Smooth muscle cell (in vitro differentiated cells): ENCODE measurements at regions not wholly inside any gene's neighbourhood (a gene's known extent, or its start where the extent isn't known, plus 50 kb on each side); places are given as distances from the start of the nearest gene placed in this dataset.

ENCODE experiments used
- DNase-seq: peaks from one replicate; lab custom pipeline; 2025; ENCODE audit not compliant: unreplicated experiment; lab: John Stamatoyannopoulos, UW
- H2AFZ ChIP-seq: fragments of 200-600 bp; sonication (generic); 2 replicates; pipeline ENCODE4 v1.6.0; 2016; ENCODE audit warnings: antibody characterized with exemption, low read depth, mild to moderate bottlenecking
- H3F3A ChIP-seq: fragments of 200-600 bp; sonication (generic); 2 replicates; pipeline ENCODE4 v1.6.0; 2017; ENCODE audit warnings: antibody characterized with exemption, low read depth
- H3K27ac ChIP-seq: fragments of 200-600 bp; sonication (generic); 2 replicates; pipeline ENCODE4 v1.5.1; 2016; ENCODE audit warnings: low read depth, mild to moderate bottlenecking
- H3K27me3 ChIP-seq: fragments of 200-600 bp; sonication (generic); 2 replicates; pipeline ENCODE4 v1.6.1; 2016; ENCODE audit warnings: low read depth, mild to moderate bottlenecking
- H3K36me3 ChIP-seq: fragments of 200-600 bp; sonication (generic); 2 replicates; pipeline ENCODE4 v1.5.1; 2016; ENCODE audit warnings: low read depth
- H3K4me1 ChIP-seq: fragments of 200-600 bp; sonication (generic); 2 replicates; pipeline ENCODE4 v1.5.1; 2016; ENCODE audit warnings: low read depth
- H3K4me2 ChIP-seq: fragments of 200-600 bp; sonication (generic); 2 replicates; pipeline ENCODE4 v1.6.0; 2016; ENCODE audit warnings: mild to moderate bottlenecking
- H3K4me3 ChIP-seq: fragments of 200-600 bp; sonication (generic); 2 replicates; pipeline ENCODE4 v1.5.1; 2016; ENCODE audit warnings: mild to moderate bottlenecking
- H3K79me2 ChIP-seq: fragments of 200-600 bp; sonication (generic); 2 replicates; pipeline ENCODE4 v1.6.0; 2016; ENCODE audit warnings: low read depth, mild to moderate bottlenecking
- H3K9ac ChIP-seq: fragments of 200-600 bp; sonication (generic); 2 replicates; pipeline ENCODE4 v1.6.0; 2016; ENCODE audit warnings: low read depth
- H3K9me3 ChIP-seq: fragments of 200-600 bp; sonication (generic); replicated peaks from 2 replicates; pipeline ENCODE4 v1.5.1; 2016; ENCODE audit warnings: low read depth
- H4K20me1 ChIP-seq: fragments of 200-600 bp; sonication (generic); 2 replicates; pipeline ENCODE4 v1.6.0; 2016; ENCODE audit warnings: low read depth
- CTCF ChIP-seq: fragments of 200-600 bp; sonication (generic); IDR thresholded peaks from 2 replicates; pipeline ENCODE4 v1.5.1; 2017; ENCODE audit warnings: borderline replicate concordance, mild to moderate bottlenecking, antibody characterized with exemption; ENCODE audit not compliant: insufficient read depth, poor library complexity, severe bottlenecking
- WGBS: methylation state at CpG from one replicate; pipeline ENCODE4 v1.1.7; 2016; ENCODE audit warnings: low lambda C conversion rate; 5-methylcytosine and 5-hydroxymethylcytosine counted together

- WGBS, result 86% methylated on average over 1 of the region's 1 CpG
- Histone ChIP-seq H2AFZ (no peak overlapping the region), H3F3A (no peaks in the 10 kb centered on the region), H3K9me3 (no peaks in the 10 kb centered on the region), H3K79me2 (no peaks in the 10 kb centered on the region), H3K9ac (no peak overlapping the region), H3K36me3 (no peaks in the 10 kb centered on the region), H3K27ac (peak overlapping the region; percentile 83), H3K4me1 (no peaks in the 10 kb centered on the region), H3K4me3 (no peak overlapping the region), H3K27me3 (no peaks in the 10 kb centered on the region), H4K20me1 (no peaks in the 10 kb centered on the region), H3K4me2 (no peak overlapping the region)
- no peak for DNase-seq
- no peak for TF ChIP-seq CTCF
Observed at GRCh38 chr13:85652491-85652890, 146.7 kb downstream of the SLITRK6 start.

DNA sequence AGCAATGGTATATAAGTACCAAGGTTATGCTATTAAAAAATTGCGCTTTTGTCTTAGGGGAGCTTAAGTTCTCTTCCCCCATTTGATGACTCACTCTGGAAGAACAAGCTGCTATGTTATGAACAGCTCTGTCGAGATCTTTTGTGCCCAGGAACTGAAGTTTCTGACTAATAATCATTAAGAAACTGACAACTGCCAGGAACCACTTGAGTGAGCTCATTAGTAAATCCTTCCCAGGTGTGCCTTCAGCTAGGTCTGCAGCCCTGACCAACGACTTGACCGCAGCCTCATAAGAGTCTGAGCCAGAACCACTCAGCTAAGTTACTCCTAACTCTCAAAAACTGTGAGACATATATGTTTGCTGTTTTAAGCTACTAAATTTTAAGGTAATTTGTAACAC, 147.8 kb downstream of the SLITRK6 start:
- H3K27me3 ChIP-seq, result no peaks in the 10 kb centered on the region
- H4K20me1 ChIP-seq, result no peaks in the 10 kb centered on the region
- no peaks in the 10 kb centered on the region for H3K36me3 ChIP-seq
- peak overlapping the region; percentile 83 for H3K27ac ChIP-seq
- H3K9me3 ChIP-seq, result no peaks in the 10 kb centered on the region
- no peak for TF ChIP-seq CTCF
- no peak overlapping the region for H2AFZ ChIP-seq
- no peaks in the 10 kb centered on the region for H3F3A ChIP-seq
- no peak overlapping the region for H3K4me2 ChIP-seq
- no peak overlapping the region for H3K9ac ChIP-seq
- DNase-seq, result no peak
- WGBS, result 48% methylated on average over 4 of the region's 4 CpGs
- H3K79me2 ChIP-seq, result no peaks in the 10 kb centered on the region
- no peaks in the 10 kb centered on the region for H3K4me1 ChIP-seq
- no peak overlapping the region for H3K4me3 ChIP-seq

GRCh38 chr13:85650613-85651012, 148.6 kb downstream of the SLITRK6 start:
- Histone ChIP-seq H2AFZ (no peak overlapping the region), H3K79me2 (no peaks in the 10 kb centered on the region), H3K27me3 (no peaks in the 10 kb centered on the region), H3K4me2 (no peak overlapping the region), H3K9ac (no peak overlapping the region), H3K9me3 (no peaks in the 10 kb centered on the region), H3K36me3 (no peaks in the 10 kb centered on the region), H3K27ac (peak overlapping the region; percentile 83), H3K4me1 (no peaks in the 10 kb centered on the region), H3K4me3 (no peak overlapping the region), H4K20me1 (no peaks in the 10 kb centered on the region), H3F3A (no peaks in the 10 kb centered on the region)
- WGBS, result 76% methylated on average over 2 of the region's 2 CpGs
- DNase-seq, result no peak
- TF ChIP-seq CTCF, result no peak

DNA sequence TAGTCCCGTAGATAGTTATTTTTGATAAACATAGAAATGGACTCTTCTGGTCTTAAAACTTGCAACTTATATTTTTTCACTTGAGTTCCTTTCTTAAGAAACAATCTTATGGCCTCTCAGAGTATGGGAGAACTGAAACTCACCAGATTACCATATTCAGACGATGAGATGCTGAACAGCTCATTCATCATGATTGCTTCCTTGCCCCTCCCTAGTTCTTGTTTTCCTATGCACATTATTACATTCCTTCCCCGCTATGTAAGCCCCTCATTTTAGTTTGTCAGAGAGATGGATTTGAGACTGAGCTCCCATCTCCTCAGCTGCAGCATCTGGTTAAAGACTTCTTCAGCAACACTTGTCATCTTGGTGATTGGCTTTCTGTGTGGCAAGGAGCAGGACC, 158.5 kb downstream of the SLITRK6 start:
- H3K27me3 ChIP-seq, result no peaks in the 10 kb centered on the region
- WGBS, result 92% methylated on average over 3 of the region's 3 CpGs

More for the DNA sequence above, 158.5 kb downstream of the SLITRK6 start:
- TF ChIP-seq CTCF, result no peak
- Histone ChIP-seq H3K79me2 (no peaks in the 10 kb centered on the region), H3F3A (no peaks in the 10 kb centered on the region), H2AFZ (no peak overlapping the region), H3K36me3 (no peaks in the 10 kb centered on the region), H3K9me3 (no peaks in the 10 kb centered on the region), H3K4me3 (no peak overlapping the region), H3K4me1 (no peaks in the 10 kb centered on the region), H3K4me2 (no peak overlapping the region), H3K27ac (no peak overlapping the region), H4K20me1 (no peaks in the 10 kb centered on the region), H3K9ac (no peak overlapping the region)
- no peak for DNase-seq
